Thoracic aorta (tissue), 2 donors: ENCODE measurements at regions not wholly inside any gene's neighbourhood (a gene's known extent, or its start where the extent isn't known, plus 50 kb on each side); places are given as distances from the start of the nearest gene placed in this dataset.
"Not testable (repeated sequence)": the region's sequence is repeated elsewhere in the genome, so short reads cannot be mapped to it uniquely, and the experiment has no call there.

Source experiments
- ATAC-seq: fragments of 150-250 bp; one replicate; pipeline ENCODE4 v1.8.0; 2017; ENCODE audit warnings: low read depth; ENCODE audit not compliant: insufficient number of reproducible peaks, low FRiP score
- DNase-seq: peaks from one replicate; pipeline ENCODE4 v3.0.0-alpha.2; 2020; ENCODE audit warnings: low spot score
- H3K27ac ChIP-seq, 2 donors: fragments of 200-600 bp; sonication (generic); 1 replicate in 1 of 2; 2 replicates in 1 of 2; pipeline ENCODE4 v1.5.1; 2016; ENCODE audit warnings: mild to moderate bottlenecking in 2 of 2, moderate library complexity in 2 of 2
- H3K27me3 ChIP-seq: fragments of 200-600 bp; sonication (generic); replicated peaks from 2 replicates; pipeline ENCODE4 v1.6.0; 2016; ENCODE audit warnings: mild to moderate bottlenecking; ENCODE audit not compliant: insufficient read depth
- H3K36me3 ChIP-seq: fragments of 200-600 bp; sonication (generic); one replicate; pipeline ENCODE4 v1.5.1; 2016
- H3K4me1 ChIP-seq, 2 donors: fragments of 200-600 bp; sonication (generic); 1 replicate in 1 of 2; 2 replicates in 1 of 2; pipeline versions ENCODE4 v1.5.1 to v1.6.0; 2016; ENCODE audit warnings: low read depth in 2 of 2, mild to moderate bottlenecking in 1 of 2; ENCODE audit not compliant: control insufficient read depth in 1 of 2
- H3K4me3 ChIP-seq: fragments of 200-600 bp; sonication (generic); 2 replicates; pipeline ENCODE4 v1.5.1; 2016; ENCODE audit warnings: mild to moderate bottlenecking
- H3K9me3 ChIP-seq: fragments of 200-600 bp; sonication (generic); 2 replicates; pipeline ENCODE4 v1.5.1; 2016
- CTCF ChIP-seq: fragments of 200-600 bp; sonication (generic); IDR thresholded peaks from one replicate; pipeline ENCODE4 v1.5.1; 2019; ENCODE audit warnings: antibody characterized with exemption

GRCh38 chr7:96562458-96562857, 147.2 kb downstream of the SEM1 start:
- no peaks in the 10 kb centered on the region for H3K36me3 ChIP-seq
- H3K9me3 ChIP-seq, result no peaks in the 10 kb centered on the region
- H3K4me3 ChIP-seq, result no peak overlapping the region
- TF ChIP-seq CTCF, result no peak
- H3K27me3 ChIP-seq, result no peaks in the 10 kb centered on the region
- DNase-seq (no peak), ATAC-seq (no peak)
- no peaks in the 10 kb centered on the region for H3K4me1 ChIP-seq
- H3K27ac ChIP-seq, result no peak overlapping the region

- no peak for TF ChIP-seq CTCF
- Histone ChIP-seq H3K4me3 (no peak overlapping the region), H3K27ac (no peak overlapping the region), H3K9me3 (no peaks in the 10 kb centered on the region), H3K36me3 (no peaks in the 10 kb centered on the region), H3K4me1 (no peaks in the 10 kb centered on the region), H3K27me3 (no peaks in the 10 kb centered on the region)
- DNase-seq (no peak), ATAC-seq (no peak)
Observed at GRCh38 chr7:96561892-96562291, 147.8 kb downstream of the SEM1 start.

- Histone ChIP-seq H3K36me3 (no peaks in the 10 kb centered on the region), H3K9me3 (no peaks in the 10 kb centered on the region)
Observed at GRCh38 chr7:96558530-96558929, 151.1 kb downstream of the SEM1 start.

GRCh38 chr7:96558093-96558492, 151.6 kb downstream of the SEM1 start:
- DNase-seq (no peak), ATAC-seq (no peak)
- Histone ChIP-seq H3K4me1 (no peaks in the 10 kb centered on the region), H3K27ac (no peak overlapping the region), H3K36me3 (no peaks in the 10 kb centered on the region), H3K4me3 (no peak overlapping the region), H3K9me3 (no peaks in the 10 kb centered on the region), H3K27me3 (no peaks in the 10 kb centered on the region)
- TF ChIP-seq CTCF, result no peak

More at GRCh38 chr7:96558530-96558929, 151.1 kb downstream of the SEM1 start:
- H3K27ac ChIP-seq, result no peak overlapping the region
- DNase-seq (no peak), ATAC-seq (no peak)
- no peak overlapping the region for H3K4me3 ChIP-seq
- no peaks in the 10 kb centered on the region for H3K27me3 ChIP-seq
- no peak for TF ChIP-seq CTCF
- no peaks in the 10 kb centered on the region for H3K4me1 ChIP-seq

GRCh38 chr7:96557598-96557997, 152.0 kb downstream of the SEM1 start:
- H3K27me3 ChIP-seq, H3K4me3 ChIP-seq, DNase-seq, H3K4me1 ChIP-seq, ATAC-seq, H3K9me3 ChIP-seq, H3K36me3 ChIP-seq, H3K27ac ChIP-seq: not testable (repeated sequence)

- no peak for TF ChIP-seq CTCF
Observed at GRCh38 chr7:96548664-96549063, 161.0 kb downstream of the SEM1 start.

More at GRCh38 chr7:96548664-96549063, 161.0 kb downstream of the SEM1 start:
- ATAC-seq (no peak), DNase-seq (no peak)
- Histone ChIP-seq H3K4me1 (no peaks in the 10 kb centered on the region), H3K27me3 (no peaks in the 10 kb centered on the region), H3K9me3 (no peaks in the 10 kb centered on the region), H3K36me3 (no peaks in the 10 kb centered on the region), H3K4me3 (no peak overlapping the region), H3K27ac (no peak overlapping the region)
